Fibroblast of lung (primary cell): ENCODE measurements at regions not wholly inside any gene's neighbourhood (a gene's known extent, or its start where the extent isn't known, plus 50 kb on each side); places are given as distances from the start of the nearest gene placed in this dataset.

Source experiments
- DNase-seq, 2 donors: peaks; one replicate each; pipeline versions ENCODE4 v3.0.0 to v3.0.0-alpha.2; 2010; ENCODE audit warnings: low read depth in 2 of 2
- H2AFZ ChIP-seq: 2 replicates; pipeline ENCODE4 v1.5.1; 2012; ENCODE audit warnings: low read length, control low read depth, inconsistent platforms
- H3K27ac ChIP-seq: 2 replicates; pipeline ENCODE4 v1.5.1; 2011; ENCODE audit warnings: low read length, control low read depth; ENCODE audit not compliant: insufficient read depth
- H3K27me3 ChIP-seq: 2 replicates; pipeline ENCODE4 v1.5.1; 2011; ENCODE audit warnings: mild to moderate bottlenecking, low read length; ENCODE audit not compliant: control insufficient read depth, insufficient read depth
- H3K36me3 ChIP-seq: 2 replicates; pipeline ENCODE4 v1.5.1; 2011; ENCODE audit warnings: low read length; ENCODE audit not compliant: control insufficient read depth, insufficient read depth
- H3K4me1 ChIP-seq: 2 replicates; pipeline ENCODE4 v1.5.1; 2011; ENCODE audit warnings: low read length; ENCODE audit not compliant: control insufficient read depth, insufficient read depth; ENCODE audit errors: extremely low read depth
- H3K4me2 ChIP-seq: 2 replicates; pipeline ENCODE4 v1.5.1; 2011; ENCODE audit warnings: low read length, control low read depth; ENCODE audit not compliant: insufficient read depth; ENCODE audit errors: extremely low read depth
- H3K4me3 ChIP-seq, 4 experiments: fragments of 200-600 bp in 1 of 4; sonication (generic) in 1 of 4; replicated peaks in 1 of 4; 2 replicates each; pipeline ENCODE4 v1.5.1; 2011 to 2016; ENCODE audit warnings: low read length in 4 of 4, low read depth in 3 of 4, mild to moderate bottlenecking in 3 of 4, control low read depth in 2 of 4, inconsistent platforms in 1 of 4, mixed read lengths in 1 of 4; ENCODE audit not compliant: insufficient read depth in 1 of 4; ENCODE audit errors: control extremely low read depth in 1 of 4
- H3K79me2 ChIP-seq: 2 replicates; pipeline ENCODE4 v1.5.1; 2012; ENCODE audit warnings: mild to moderate bottlenecking, low read length, inconsistent platforms; ENCODE audit not compliant: control insufficient read depth, insufficient read depth
- H3K9ac ChIP-seq: 2 replicates; pipeline ENCODE4 v1.5.1; 2011; ENCODE audit warnings: mild to moderate bottlenecking, low read length, control low read depth; ENCODE audit not compliant: insufficient read depth
- H3K9me3 ChIP-seq: 2 replicates; pipeline ENCODE4 v1.5.1; 2012; ENCODE audit warnings: low read depth, low read length; ENCODE audit not compliant: control insufficient read depth, insufficient read depth
- H4K20me1 ChIP-seq: 2 replicates; pipeline ENCODE4 v1.5.1; 2011; ENCODE audit warnings: low read length; ENCODE audit not compliant: control insufficient read depth, insufficient read depth; ENCODE audit errors: extremely low read depth
- CTCF ChIP-seq, 2 donors: IDR thresholded peaks in 1 of 2; conservative IDR thresholded peaks in 1 of 2; 1 replicate in 1 of 2; 2 replicates in 1 of 2; pipeline ENCODE4 v1.5.1; 2011 to 2012; ENCODE audit warnings: low read length in 2 of 2, control low read depth in 1 of 2, inconsistent platforms in 1 of 2, low read depth in 1 of 2, mild to moderate bottlenecking in 1 of 2
- EZH2 ChIP-seq: IDR thresholded peaks from 2 replicates; pipeline ENCODE4 v1.5.1; 2012; ENCODE audit warnings: low read length, control low read depth, mild to moderate bottlenecking; ENCODE audit errors: missing control alignments

DNA sequence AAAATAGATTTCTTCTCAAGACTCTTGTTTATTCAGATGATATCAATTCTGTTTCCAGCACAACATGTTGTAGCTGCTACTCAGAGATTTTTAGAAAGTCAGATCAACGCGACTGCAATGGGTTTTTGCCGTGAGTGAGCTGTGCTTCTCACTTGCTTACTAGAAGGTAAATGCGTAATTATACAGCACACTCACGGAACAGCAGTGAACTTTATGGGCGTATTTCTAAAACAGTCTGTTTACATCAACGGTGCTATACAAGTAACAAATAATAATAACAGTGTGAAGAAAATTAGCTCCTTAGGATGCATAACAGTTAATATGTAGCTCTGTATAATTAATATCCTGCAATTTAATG lies 533.6 kb downstream of the RNF144A start:
- Histone ChIP-seq H3K4me2 (no peak overlapping the region), H3K79me2 (no peaks in the 10 kb centered on the region), H3K9ac (no peak overlapping the region), H2AFZ (no peak overlapping the region), H3K27ac (no peak overlapping the region), H3K36me3 (no peaks in the 10 kb centered on the region), H3K4me3 (no peak overlapping the region), H3K9me3 (no peaks in the 10 kb centered on the region), H3K27me3 (no peaks in the 10 kb centered on the region), H4K20me1 (no peaks in the 10 kb centered on the region), H3K4me1 (no peaks in the 10 kb centered on the region)
- no peak for DNase-seq
- no peak for TF ChIP-seq CTCF (conservative IDR thresholded peaks at IDR 0.05 in 1 of 2, IDR thresholded peaks at IDR 0.05 in 1 of 2; ENCODE audit: low read depth in 1 of 2, low read length in 2 of 2)
- TF ChIP-seq EZH2: no peak

GRCh38 chr2:7452110-7452876 lies 535.1 kb downstream of the RNF144A start:
- Histone ChIP-seq H3K9ac (no peak overlapping the region), H2AFZ (no peak overlapping the region), H3K27ac (no peak overlapping the region), H3K27me3 (no peaks in the 10 kb centered on the region), H3K4me2 (no peak overlapping the region), H3K4me1 (no peaks in the 10 kb centered on the region), H3K4me3 (no peak overlapping the region), H4K20me1 (no peaks in the 10 kb centered on the region), H3K36me3 (no peaks in the 10 kb centered on the region), H3K9me3 (no peaks in the 10 kb centered on the region), H3K79me2 (no peaks in the 10 kb centered on the region)
- TF ChIP-seq CTCF (conservative IDR thresholded peaks at IDR 0.05 in 1 of 2, IDR thresholded peaks at IDR 0.05 in 1 of 2; ENCODE audit: low read depth in 1 of 2, low read length in 2 of 2): no peak
- TF ChIP-seq EZH2: no peak
- no peak for DNase-seq

GRCh38 chr2:7454592-7454991 lies 537.4 kb downstream of the RNF144A start:
- Histone ChIP-seq H3K9ac (no peak overlapping the region), H3K79me2 (no peaks in the 10 kb centered on the region), H3K9me3 (no peaks in the 10 kb centered on the region), H3K4me2 (no peak overlapping the region), H3K27ac (no peak overlapping the region), H3K4me1 (no peaks in the 10 kb centered on the region), H3K36me3 (no peaks in the 10 kb centered on the region), H3K27me3 (no peaks in the 10 kb centered on the region), H3K4me3 (no peak overlapping the region), H4K20me1 (no peaks in the 10 kb centered on the region), H2AFZ (no peak overlapping the region)
- DNase-seq: no peak
- no peak for TF ChIP-seq CTCF (conservative IDR thresholded peaks at IDR 0.05 in 1 of 2, IDR thresholded peaks at IDR 0.05 in 1 of 2; ENCODE audit: low read depth in 1 of 2, low read length in 2 of 2)
- TF ChIP-seq EZH2: no peak
